Adrenal gland (tissue), 9 donors: ENCODE measurements at regions not wholly inside any gene's neighbourhood (a gene's known extent, or its start where the extent isn't known, plus 50 kb on each side); places are given as distances from the start of the nearest gene placed in this dataset.
A peak's percentile ranks its signal among the peaks of the same experiment; 100 is the strongest.

Experiments used
- DNase-seq, 7 donors: peaks; one replicate each; pipeline ENCODE4 v3.0.0-alpha.2; 2019 to 2020
- H3K27ac ChIP-seq, 5 donors: fragments of 200-600 bp; sonication (generic) in 4 of 5; 1 replicate in 3 of 5; 2 replicates in 2 of 5; pipeline versions ENCODE4 v1.5.1 to v1.8.0; 2016 to 2020; ENCODE audit warnings: mild to moderate bottlenecking in 1 of 5
- H3K27me3 ChIP-seq: fragments of 200-600 bp; 2 replicates; pipeline ENCODE4 v1.8.0; 2021
- H3K36me3 ChIP-seq, 2 donors: fragments of 200-600 bp; replicated peaks in 1 of 2; 1 replicate in 1 of 2; 2 replicates in 1 of 2; pipeline versions ENCODE4 v1.5.1 to v1.8.0; 2018 to 2022
- H3K4me1 ChIP-seq, 2 donors: fragments of 200-600 bp; replicated peaks in 1 of 2; 1 replicate in 1 of 2; 2 replicates in 1 of 2; pipeline versions ENCODE4 v1.5.1 to v1.8.0; 2018 to 2021
- H3K4me3 ChIP-seq, 4 donors: fragments of 200-600 bp; sonication (generic) in 3 of 4; one replicate each; pipeline ENCODE4 v1.5.1; 2016 to 2018
- H3K9me3 ChIP-seq, 3 donors: fragments of 200-600 bp; sonication (generic) in 1 of 3; replicated peaks in 1 of 3; 1 replicate in 2 of 3; 2 replicates in 1 of 3; pipeline versions ENCODE4 v1.5.1 to v1.8.0; 2016 to 2021
- CTCF ChIP-seq, 6 experiments: fragments of 450-650 bp in 4 of 6; fragments of 200-600 bp in 2 of 6; sonication (generic) in 1 of 6; IDR thresholded peaks; 1 replicate in 5 of 6; 2 replicates in 1 of 6; pipeline versions ENCODE4 v1.5.1 to v1.8.0; 2016 to 2021; ENCODE audit warnings: antibody characterized with exemption in 6 of 6, mild to moderate bottlenecking in 2 of 6, moderate library complexity in 1 of 6
- POLR2A ChIP-seq, 2 donors: fragments of 450-650 bp; IDR thresholded peaks; one replicate each; pipeline ENCODE4 v1.6.1; 2017; ENCODE audit warnings: antibody characterized with exemption in 2 of 2, mild to moderate bottlenecking in 2 of 2, moderate library complexity in 1 of 2
- WGBS, 4 donors: extraction: QIAGEN DNeasy Blood & Tissue Kit in 2 of 4; methylation state at CpG; one replicate each; pipeline versions ENCODE4 v1.1.5 to v1.1.7; 2013 to 2017; 5-methylcytosine and 5-hydroxymethylcytosine counted together
- intact Hi-C, 2 donors: fragments of 100-400 bp; cut with DNase I; formaldehyde crosslinking; loops; one replicate each; pipeline versions ENCODE4 v1.14.1 to v1.15.0; 2022 to 2023
- donor health status: healthy with polysubstance abuse.
- donor health status: Bipolar disorder and iron deficiency.
- donor health status: DM: yes; HTN: yes; CAD: no.
- donor health status: DM: no; HTN: no; CAD: no.
- donor health status: DM: no; HTN: no; CAD: no.

DNA sequence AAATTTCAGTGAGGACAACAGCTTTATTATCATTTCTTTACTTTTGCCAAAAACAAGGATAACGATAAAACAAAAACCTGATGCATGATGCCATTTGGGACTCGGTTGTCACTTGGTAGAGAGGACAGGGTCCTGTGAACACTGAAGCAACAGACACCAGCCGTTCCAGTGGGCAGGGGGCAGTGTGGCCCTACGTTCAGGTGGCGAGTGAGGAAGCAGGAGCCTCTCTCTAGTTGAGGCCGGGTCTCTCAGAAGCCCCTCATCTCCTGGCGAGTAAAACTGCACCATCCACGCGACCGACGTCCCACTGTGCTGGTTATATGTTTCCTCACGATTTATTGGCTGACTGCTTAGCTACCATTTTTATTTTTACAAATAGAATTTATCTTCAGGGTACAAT, 231.6 kb downstream of the THBS2 start:
- intact Hi-C loops = no loop called here
- Histone ChIP-seq H3K36me3 (no peaks in the 10 kb centered on the region), H3K9me3 (no peaks in the 10 kb centered on the region), H3K27me3 (no peaks in the 10 kb centered on the region), H3K4me1 (no peaks in the 10 kb centered on the region), H3K4me3 (no peak overlapping the region), H3K27ac (no peak overlapping the region)
- no peak for DNase-seq
- no peak for TF ChIP-seq CTCF (IDR thresholded peaks at IDR 0.05)
- TF ChIP-seq POLR2A (IDR thresholded peaks at IDR 0.05) = no peak
- 83 to 84% (median 84%) methylated on average over 12 of the region's 12 CpGs for WGBS, 4 donors

DNA sequence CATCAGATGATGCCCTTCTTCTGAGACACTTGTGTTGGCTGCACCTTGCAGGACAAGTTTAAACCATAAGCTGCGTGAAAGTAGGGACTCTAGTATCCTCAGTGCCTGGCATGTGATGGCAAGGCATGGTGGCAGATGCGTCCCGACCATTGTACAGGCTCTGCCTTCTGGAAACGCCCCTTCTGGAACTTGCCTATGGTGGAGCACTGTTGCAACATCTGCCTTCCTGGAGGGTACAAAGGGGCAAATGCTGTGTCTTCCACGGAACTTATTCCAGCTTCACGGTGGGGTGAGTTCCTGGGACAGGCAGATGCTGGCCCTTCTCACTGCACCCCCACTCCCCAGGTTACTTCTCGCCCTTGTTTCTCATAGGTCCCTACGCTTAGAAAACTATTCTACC, 232.8 kb downstream of the THBS2 start:
- H3K36me3 ChIP-seq = no peaks in the 10 kb centered on the region
- no peak overlapping the region for H3K27ac ChIP-seq
- no peaks in the 10 kb centered on the region for H3K27me3 ChIP-seq
- no peak for TF ChIP-seq POLR2A (IDR thresholded peaks at IDR 0.05)
- no peak for TF ChIP-seq CTCF (IDR thresholded peaks at IDR 0.05)
- DNase-seq = no peak
- WGBS, 4 donors = 86 to 97% (median 88%) methylated on average over 7 to 8 of the region's 8 CpGs
- intact Hi-C loops = no loop called here
- no peaks in the 10 kb centered on the region for H3K4me1 ChIP-seq
- no peaks in the 10 kb centered on the region for H3K9me3 ChIP-seq
- no peak overlapping the region for H3K4me3 ChIP-seq

GRCh38 chr6:169019727-169020491, 233.7 kb downstream of the THBS2 start:
- Histone ChIP-seq H3K36me3 (no peaks in the 10 kb centered on the region), H3K4me3 (no peak overlapping the region), H3K27ac (no peak overlapping the region), H3K9me3 (no peaks in the 10 kb centered on the region), H3K27me3 (no peaks in the 10 kb centered on the region), H3K4me1 (no peaks in the 10 kb centered on the region)
- DNase-seq = no peak
- intact Hi-C loops = no loop called here
- WGBS, 4 donors = 64 to 85% (median 64%) methylated on average over 8 to 9 of the region's 9 CpGs
- TF ChIP-seq POLR2A (IDR thresholded peaks at IDR 0.05) (no peak), CTCF (IDR thresholded peaks at IDR 0.05) (peak in 1 of 6 experiments; percentile 19)

GRCh38 chr6:169019111-169019510, 234.5 kb downstream of the THBS2 start:
- Histone ChIP-seq H3K4me1 (no peaks in the 10 kb centered on the region), H3K36me3 (no peaks in the 10 kb centered on the region), H3K4me3 (no peak overlapping the region), H3K27me3 (no peaks in the 10 kb centered on the region), H3K9me3 (no peaks in the 10 kb centered on the region), H3K27ac (no peak overlapping the region)
- WGBS, 4 donors = 79 to 84% (median 82%) methylated on average over 3 of the region's 3 CpGs
- intact Hi-C loops = no loop called here
- TF ChIP-seq POLR2A (IDR thresholded peaks at IDR 0.05) (no peak), CTCF (IDR thresholded peaks at IDR 0.05) (no peak)
- DNase-seq = no peak
